ENCODE measurements at regions not wholly inside any gene's neighbourhood (a gene's known extent, or its start where the extent isn't known, plus 50 kb on each side); places are given as distances from the start of the nearest gene placed in this dataset.

GRCh38 chr13:30053939-30054338, 203.5 kb upstream of the UBL3 start:
- no peak for DNase-seq (ENCODE audit: insufficient read length, low spot score)
- TF ChIP-seq CTCF (IDR thresholded peaks at IDR 0.05; ENCODE audit: insufficient read depth, missing control alignments): no peak
- no peak for FAIRE-seq

- FAIRE-seq: no peak
- no peak for TF ChIP-seq CTCF (IDR thresholded peaks at IDR 0.05; ENCODE audit: insufficient read depth, missing control alignments)
- no peak for DNase-seq (ENCODE audit: insufficient read length, low spot score)
Observed at GRCh38 chr13:30052120-30052519, 201.7 kb upstream of the UBL3 start.

- DNase-seq (ENCODE audit: insufficient read length, low spot score) (no peak), FAIRE-seq (no peak)
- TF ChIP-seq CTCF (IDR thresholded peaks at IDR 0.05; ENCODE audit: insufficient read depth, missing control alignments): no peak
Observed at GRCh38 chr13:30051531-30052060, 201.2 kb upstream of the UBL3 start.

- no peak for TF ChIP-seq CTCF (IDR thresholded peaks at IDR 0.05; ENCODE audit: insufficient read depth, missing control alignments)
- DNase-seq (ENCODE audit: insufficient read length, low spot score) (no peak), FAIRE-seq (no peak)
Observed at GRCh38 chr13:30049692-30050091, 199.3 kb upstream of the UBL3 start.

GRCh38 chr13:30047154-30047874, 196.9 kb upstream of the UBL3 start:
- DNase-seq (ENCODE audit: insufficient read length, low spot score) (no peak), FAIRE-seq (no peak)
- no peak for TF ChIP-seq CTCF (IDR thresholded peaks at IDR 0.05; ENCODE audit: insufficient read depth, missing control alignments)

- TF ChIP-seq CTCF (IDR thresholded peaks at IDR 0.05; ENCODE audit: insufficient read depth, missing control alignments): no peak
- FAIRE-seq (no peak), DNase-seq (ENCODE audit: insufficient read length, low spot score) (no peak)
Observed at GRCh38 chr13:30045916-30046704, 195.7 kb upstream of the UBL3 start.

GRCh38 chr13:30044932-30045331, 194.5 kb upstream of the UBL3 start:
- no peak for TF ChIP-seq CTCF (IDR thresholded peaks at IDR 0.05; ENCODE audit: insufficient read depth, missing control alignments)
- no peak for FAIRE-seq

More at GRCh38 chr13:30044932-30045331, 194.5 kb upstream of the UBL3 start:
- no peak for DNase-seq (ENCODE audit: insufficient read length, low spot score)

Data from D721Med (cell line).